GM23338 (cell line): ENCODE measurements at regions not wholly inside any gene's neighbourhood (a gene's known extent, or its start where the extent isn't known, plus 50 kb on each side); places are given as distances from the start of the nearest gene placed in this dataset.
"Not testable (repeated sequence)": the region's sequence is repeated elsewhere in the genome, so short reads cannot be mapped to it uniquely, and the experiment has no call there.

Experiments used
- ATAC-seq: fragments of 200-7000 bp; cut with Tn5 transposase; 3 replicates; pipeline ENCODE4 v1.9.1; 2020
- DNase-seq: peaks from one replicate; pipeline ENCODE4 v3.0.0-alpha.2; 2015; ENCODE audit warnings: low spot score
- H2AFZ ChIP-seq: fragments of 200-600 bp; sonication (generic); 2 replicates; pipeline ENCODE4 v1.8.0; 2016; ENCODE audit warnings: antibody characterized with exemption, mild to moderate bottlenecking, moderate library complexity
- H3F3A ChIP-seq: fragments of 200-600 bp; sonication (generic); replicated peaks from 2 replicates; pipeline ENCODE4 v1.8.0; 2017; ENCODE audit warnings: antibody characterized with exemption, mixed run types, low read depth
- H3K27ac ChIP-seq: fragments of 200-600 bp; sonication (generic); 2 replicates; pipeline ENCODE4 v1.6.1; 2016; ENCODE audit warnings: low read depth
- H3K27me3 ChIP-seq: fragments of 200-600 bp; sonication (generic); 2 replicates; pipeline ENCODE4 v1.8.0; 2016; ENCODE audit warnings: mild to moderate bottlenecking, mixed run types, moderate library complexity; ENCODE audit not compliant: insufficient read depth
- H3K36me3 ChIP-seq: fragments of 200-600 bp; sonication (generic); 2 replicates; pipeline ENCODE4 v1.8.0; 2016; ENCODE audit warnings: mild to moderate bottlenecking; ENCODE audit not compliant: insufficient read depth
- H3K4me1 ChIP-seq: fragments of 200-600 bp; sonication (generic); 2 replicates; pipeline ENCODE4 v1.8.0; 2016; ENCODE audit warnings: mild to moderate bottlenecking, moderate library complexity; ENCODE audit not compliant: insufficient read depth
- H3K4me2 ChIP-seq: fragments of 200-600 bp; sonication (generic); 2 replicates; pipeline ENCODE4 v1.7.1; 2017; ENCODE audit warnings: mixed run types
- H3K4me3 ChIP-seq: fragments of 200-600 bp; sonication (generic); 2 replicates; pipeline ENCODE4 v1.6.1; 2016; ENCODE audit warnings: mixed run types
- H3K79me2 ChIP-seq: fragments of 200-600 bp; sonication (generic); replicated peaks from 2 replicates; pipeline ENCODE4 v1.8.0; 2017; ENCODE audit warnings: mild to moderate bottlenecking; ENCODE audit not compliant: insufficient read depth
- H3K9me2 ChIP-seq: fragments of 200-600 bp; sonication (generic); 2 replicates; pipeline ENCODE4 v1.8.0; 2017; ENCODE audit not compliant: insufficient read depth
- H4K20me1 ChIP-seq: fragments of 200-600 bp; sonication (generic); replicated peaks from 2 replicates; pipeline ENCODE4 v1.8.0; 2017; ENCODE audit warnings: mild to moderate bottlenecking; ENCODE audit not compliant: insufficient read depth
- H3K27ac Mint-ChIP-seq: 2 replicates; pipeline ENCODE4 v1.8.0; 2020; ENCODE audit warnings: inconsistent platforms, mild to moderate bottlenecking, moderate library complexity, mixed read lengths
- H3K27me3 Mint-ChIP-seq: 3 replicates; pipeline ENCODE4 v1.8.0; 2022; ENCODE audit warnings: low read depth, mild to moderate bottlenecking, moderate library complexity, mixed read lengths, inconsistent platforms; ENCODE audit not compliant: insufficient read depth, poor library complexity
- H3K36me3 Mint-ChIP-seq: 3 replicates; pipeline ENCODE4 v1.8.0; 2021; ENCODE audit warnings: low read depth, mild to moderate bottlenecking, inconsistent platforms, moderate library complexity, mixed read lengths
- H3K4me1 Mint-ChIP-seq: 3 replicates; pipeline ENCODE4 v1.8.0; 2020; ENCODE audit warnings: mild to moderate bottlenecking, inconsistent platforms, mixed read lengths
- H3K4me3 Mint-ChIP-seq: 3 replicates; pipeline ENCODE4 v1.8.0; 2021; ENCODE audit warnings: moderate library complexity, mild to moderate bottlenecking, inconsistent platforms, mixed read lengths
- H3K9me3 Mint-ChIP-seq: 3 replicates; pipeline ENCODE4 v1.8.0; 2020; ENCODE audit warnings: moderate library complexity, mild to moderate bottlenecking, inconsistent platforms, mixed read lengths
- CREB1 ChIP-seq: fragments of 250-450 bp; sonication (Bioruptor Pico); IDR thresholded peaks from 2 replicates; pipeline ENCODE4 v1.5.0; 2020; ENCODE audit warnings: low read depth, mild to moderate bottlenecking, moderate library complexity
- EZH2 ChIP-seq: fragments of 200-600 bp; sonication (generic); IDR thresholded peaks from one replicate; pipeline ENCODE4 v1.8.0; 2017; ENCODE audit warnings: antibody characterized with exemption, mild to moderate bottlenecking, low read depth; ENCODE audit not compliant: unreplicated experiment
- JUNB ChIP-seq: IDR thresholded peaks from one replicate; pipeline ENCODE4 v1.6.1; 2016; ENCODE audit warnings: antibody characterized with exemption; ENCODE audit not compliant: unreplicated experiment
- POLR2AphosphoS5 ChIP-seq: IDR thresholded peaks from 2 replicates; pipeline ENCODE4 v1.6.1; 2016; ENCODE audit warnings: antibody characterized with exemption, low read depth
- STAT1 ChIP-seq: IDR thresholded peaks from one replicate; pipeline ENCODE4 v1.6.1; 2016; ENCODE audit warnings: antibody characterized with exemption; ENCODE audit not compliant: unreplicated experiment
- ZNF114 ChIP-seq: fragments of 250-450 bp; sonication (Bioruptor Pico); IDR thresholded peaks from 2 replicates; pipeline ENCODE4 v1.5.0; 2020; ENCODE audit warnings: mild to moderate bottlenecking, moderate library complexity
- ZNF331 ChIP-seq: fragments of 250-450 bp; sonication (Bioruptor Pico); IDR thresholded peaks from 2 replicates; pipeline ENCODE4 v1.5.0; 2020; ENCODE audit warnings: low read depth, mild to moderate bottlenecking, moderate library complexity
- TF ChIP-seq, protein P1 (sequence below): IDR thresholded peaks from 2 replicates; pipeline ENCODE4 v1.6.1; 2016; ENCODE audit warnings: antibody characterized with exemption
- TF ChIP-seq, protein P2 (sequence below), 2 experiments: fragments of 200-600 bp in 1 of 2; sonication (generic) in 1 of 2; conservative IDR thresholded peaks; 2 replicates each; pipeline versions ENCODE4 v1.5.1 to v1.6.1; 2016 to 2017; ENCODE audit warnings: antibody characterized with exemption in 2 of 2, low read depth in 2 of 2, mild to moderate bottlenecking in 2 of 2, moderate library complexity in 1 of 2
- TF ChIP-seq, protein P3 (sequence below): fragments of 250-450 bp; sonication (Bioruptor Pico); IDR thresholded peaks from 2 replicates; pipeline ENCODE4 v1.5.0; 2020; ENCODE audit warnings: mild to moderate bottlenecking, moderate library complexity

DNA sequence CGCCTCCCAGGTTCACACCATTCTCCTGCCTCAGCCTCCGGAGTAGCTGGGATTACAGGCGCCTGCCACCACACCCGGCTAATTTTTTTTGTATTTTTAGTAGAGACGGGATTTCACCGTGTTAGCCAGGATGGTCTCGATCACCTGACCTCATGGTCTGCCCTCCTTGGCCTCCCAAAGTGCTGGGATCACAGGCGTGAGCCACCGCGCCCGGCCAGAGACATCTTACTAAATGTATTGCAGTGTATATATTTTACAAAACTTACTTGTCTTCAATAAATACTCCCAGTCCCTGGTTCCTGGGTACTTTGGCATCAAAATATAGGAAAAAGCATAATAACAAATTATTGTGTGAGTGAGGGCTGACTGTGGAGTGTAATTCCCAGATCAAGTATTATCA lies 1053.7 kb downstream of the OLFM4 start:
- H3K4me3 Mint-ChIP-seq, H3F3A ChIP-seq, H3K4me2 ChIP-seq, DNase-seq, H3K4me3 ChIP-seq, H3K4me1 ChIP-seq, H3K27ac Mint-ChIP-seq, H2AFZ ChIP-seq, ATAC-seq, H3K9me3 Mint-ChIP-seq, H3K4me1 Mint-ChIP-seq, H3K27me3 Mint-ChIP-seq, H4K20me1 ChIP-seq, H3K27ac ChIP-seq, H3K36me3 ChIP-seq, H3K79me2 ChIP-seq, H3K27me3 ChIP-seq, H3K36me3 Mint-ChIP-seq, H3K9me2 ChIP-seq: not testable (repeated sequence)

DNA sequence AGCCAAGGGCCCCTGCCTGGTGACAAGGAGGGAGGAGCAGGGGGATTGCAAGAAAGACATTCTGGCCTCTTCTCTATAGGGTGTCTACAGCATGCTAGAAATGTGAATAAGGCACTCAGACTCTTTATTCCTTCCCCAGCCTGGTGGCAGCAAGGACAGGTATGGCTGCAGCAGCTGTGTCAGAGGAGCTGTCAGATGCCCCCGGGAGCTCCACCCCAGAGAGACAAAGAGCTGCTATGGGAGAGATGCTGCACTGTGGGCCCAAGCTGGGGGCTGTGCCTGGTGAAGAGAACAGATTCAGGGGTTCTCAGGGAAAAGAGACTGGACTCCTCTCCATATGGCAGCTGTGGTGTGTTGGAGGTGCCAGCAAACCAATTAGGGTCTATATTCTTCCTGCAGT lies 1063.3 kb downstream of the OLFM4 start:
- Histone ChIP-seq H3K27ac (no peak overlapping the region), H3K4me3 (no peak overlapping the region), H3K4me1 (no peaks in the 10 kb centered on the region), H3K27me3 (no peaks in the 10 kb centered on the region), H4K20me1 (no peaks in the 10 kb centered on the region), H3K9me2 (no peaks in the 10 kb centered on the region), H3K4me2 (no peak overlapping the region), H2AFZ (no peak overlapping the region), H3K79me2 (no peaks in the 10 kb centered on the region), H3F3A (no peaks in the 10 kb centered on the region), H3K36me3 (no peaks in the 10 kb centered on the region)
- no peak overlapping the region for H3K4me3 Mint-ChIP-seq
- no peaks in the 10 kb centered on the region for H3K9me3 Mint-ChIP-seq
- no peaks in the 10 kb centered on the region for H3K36me3 Mint-ChIP-seq
- ATAC-seq: no peak
- no peak for TF ChIP-seq JUNB
- TF ChIP-seq, protein P1, sequence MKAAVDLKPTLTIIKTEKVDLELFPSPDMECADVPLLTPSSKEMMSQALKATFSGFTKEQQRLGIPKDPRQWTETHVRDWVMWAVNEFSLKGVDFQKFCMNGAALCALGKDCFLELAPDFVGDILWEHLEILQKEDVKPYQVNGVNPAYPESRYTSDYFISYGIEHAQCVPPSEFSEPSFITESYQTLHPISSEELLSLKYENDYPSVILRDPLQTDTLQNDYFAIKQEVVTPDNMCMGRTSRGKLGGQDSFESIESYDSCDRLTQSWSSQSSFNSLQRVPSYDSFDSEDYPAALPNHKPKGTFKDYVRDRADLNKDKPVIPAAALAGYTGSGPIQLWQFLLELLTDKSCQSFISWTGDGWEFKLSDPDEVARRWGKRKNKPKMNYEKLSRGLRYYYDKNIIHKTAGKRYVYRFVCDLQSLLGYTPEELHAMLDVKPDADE: no peak
- no peak for TF ChIP-seq ZNF114 (CRISPR knock-in tag)
- no peak for TF ChIP-seq ZNF331 (CRISPR knock-in tag)
- TF ChIP-seq STAT1: no peak
- TF ChIP-seq EZH2: no peak
- no peak for TF ChIP-seq CREB1 (CRISPR knock-in tag)
- TF ChIP-seq POLR2AphosphoS5: no peak
- TF ChIP-seq, protein P2, sequence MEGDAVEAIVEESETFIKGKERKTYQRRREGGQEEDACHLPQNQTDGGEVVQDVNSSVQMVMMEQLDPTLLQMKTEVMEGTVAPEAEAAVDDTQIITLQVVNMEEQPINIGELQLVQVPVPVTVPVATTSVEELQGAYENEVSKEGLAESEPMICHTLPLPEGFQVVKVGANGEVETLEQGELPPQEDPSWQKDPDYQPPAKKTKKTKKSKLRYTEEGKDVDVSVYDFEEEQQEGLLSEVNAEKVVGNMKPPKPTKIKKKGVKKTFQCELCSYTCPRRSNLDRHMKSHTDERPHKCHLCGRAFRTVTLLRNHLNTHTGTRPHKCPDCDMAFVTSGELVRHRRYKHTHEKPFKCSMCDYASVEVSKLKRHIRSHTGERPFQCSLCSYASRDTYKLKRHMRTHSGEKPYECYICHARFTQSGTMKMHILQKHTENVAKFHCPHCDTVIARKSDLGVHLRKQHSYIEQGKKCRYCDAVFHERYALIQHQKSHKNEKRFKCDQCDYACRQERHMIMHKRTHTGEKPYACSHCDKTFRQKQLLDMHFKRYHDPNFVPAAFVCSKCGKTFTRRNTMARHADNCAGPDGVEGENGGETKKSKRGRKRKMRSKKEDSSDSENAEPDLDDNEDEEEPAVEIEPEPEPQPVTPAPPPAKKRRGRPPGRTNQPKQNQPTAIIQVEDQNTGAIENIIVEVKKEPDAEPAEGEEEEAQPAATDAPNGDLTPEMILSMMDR (conservative IDR thresholded peaks at IDR 0.05; ENCODE audit: low read depth in 2 of 2): no peak
- TF ChIP-seq, protein P3, sequence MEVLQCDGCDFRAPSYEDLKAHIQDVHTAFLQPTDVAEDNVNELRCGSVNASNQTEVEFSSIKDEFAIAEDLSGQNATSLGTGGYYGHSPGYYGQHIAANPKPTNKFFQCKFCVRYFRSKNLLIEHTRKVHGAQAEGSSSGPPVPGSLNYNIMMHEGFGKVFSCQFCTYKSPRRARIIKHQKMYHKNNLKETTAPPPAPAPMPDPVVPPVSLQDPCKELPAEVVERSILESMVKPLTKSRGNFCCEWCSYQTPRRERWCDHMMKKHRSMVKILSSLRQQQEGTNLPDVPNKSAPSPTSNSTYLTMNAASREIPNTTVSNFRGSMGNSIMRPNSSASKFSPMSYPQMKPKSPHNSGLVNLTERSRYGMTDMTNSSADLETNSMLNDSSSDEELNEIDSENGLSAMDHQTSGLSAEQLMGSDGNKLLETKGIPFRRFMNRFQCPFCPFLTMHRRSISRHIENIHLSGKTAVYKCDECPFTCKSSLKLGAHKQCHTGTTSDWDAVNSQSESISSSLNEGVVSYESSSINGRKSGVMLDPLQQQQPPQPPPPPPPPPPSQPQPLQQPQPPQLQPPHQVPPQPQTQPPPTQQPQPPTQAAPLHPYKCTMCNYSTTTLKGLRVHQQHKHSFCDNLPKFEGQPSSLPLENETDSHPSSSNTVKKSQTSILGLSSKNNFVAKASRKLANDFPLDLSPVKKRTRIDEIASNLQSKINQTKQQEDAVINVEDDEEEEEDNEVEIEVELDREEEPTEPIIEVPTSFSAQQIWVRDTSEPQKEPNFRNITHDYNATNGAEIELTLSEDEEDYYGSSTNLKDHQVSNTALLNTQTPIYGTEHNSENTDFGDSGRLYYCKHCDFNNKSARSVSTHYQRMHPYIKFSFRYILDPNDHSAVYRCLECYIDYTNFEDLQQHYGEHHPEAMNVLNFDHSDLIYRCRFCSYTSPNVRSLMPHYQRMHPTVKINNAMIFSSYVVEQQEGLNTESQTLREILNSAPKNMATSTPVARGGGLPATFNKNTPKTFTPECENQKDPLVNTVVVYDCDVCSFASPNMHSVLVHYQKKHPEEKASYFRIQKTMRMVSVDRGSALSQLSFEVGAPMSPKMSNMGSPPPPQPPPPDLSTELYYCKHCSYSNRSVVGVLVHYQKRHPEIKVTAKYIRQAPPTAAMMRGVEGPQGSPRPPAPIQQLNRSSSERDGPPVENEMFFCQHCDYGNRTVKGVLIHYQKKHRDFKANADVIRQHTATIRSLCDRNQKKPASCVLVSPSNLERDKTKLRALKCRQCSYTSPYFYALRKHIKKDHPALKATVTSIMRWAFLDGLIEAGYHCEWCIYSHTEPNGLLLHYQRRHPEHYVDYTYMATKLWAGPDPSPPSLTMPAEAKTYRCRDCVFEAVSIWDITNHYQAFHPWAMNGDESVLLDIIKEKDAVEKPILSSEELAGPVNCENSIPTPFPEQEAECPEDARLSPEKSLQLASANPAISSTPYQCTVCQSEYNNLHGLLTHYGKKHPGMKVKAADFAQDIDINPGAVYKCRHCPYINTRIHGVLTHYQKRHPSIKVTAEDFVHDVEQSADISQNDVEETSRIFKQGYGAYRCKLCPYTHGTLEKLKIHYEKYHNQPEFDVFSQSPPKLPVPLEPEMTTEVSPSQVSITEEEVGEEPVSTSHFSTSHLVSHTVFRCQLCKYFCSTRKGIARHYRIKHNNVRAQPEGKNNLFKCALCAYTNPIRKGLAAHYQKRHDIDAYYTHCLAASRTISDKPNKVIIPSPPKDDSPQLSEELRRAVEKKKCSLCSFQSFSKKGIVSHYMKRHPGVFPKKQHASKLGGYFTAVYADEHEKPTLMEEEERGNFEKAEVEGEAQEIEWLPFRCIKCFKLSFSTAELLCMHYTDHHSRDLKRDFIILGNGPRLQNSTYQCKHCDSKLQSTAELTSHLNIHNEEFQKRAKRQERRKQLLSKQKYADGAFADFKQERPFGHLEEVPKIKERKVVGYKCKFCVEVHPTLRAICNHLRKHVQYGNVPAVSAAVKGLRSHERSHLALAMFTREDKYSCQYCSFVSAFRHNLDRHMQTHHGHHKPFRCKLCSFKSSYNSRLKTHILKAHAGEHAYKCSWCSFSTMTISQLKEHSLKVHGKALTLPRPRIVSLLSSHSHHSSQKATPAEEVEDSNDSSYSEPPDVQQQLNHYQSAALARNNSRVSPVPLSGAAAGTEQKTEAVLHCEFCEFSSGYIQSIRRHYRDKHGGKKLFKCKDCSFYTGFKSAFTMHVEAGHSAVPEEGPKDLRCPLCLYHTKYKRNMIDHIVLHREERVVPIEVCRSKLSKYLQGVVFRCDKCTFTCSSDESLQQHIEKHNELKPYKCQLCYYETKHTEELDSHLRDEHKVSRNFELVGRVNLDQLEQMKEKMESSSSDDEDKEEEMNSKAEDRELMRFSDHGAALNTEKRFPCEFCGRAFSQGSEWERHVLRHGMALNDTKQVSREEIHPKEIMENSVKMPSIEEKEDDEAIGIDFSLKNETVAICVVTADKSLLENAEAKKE (CRISPR knock-in tag): no peak
- no peak for DNase-seq
- no peaks in the 10 kb centered on the region for H3K27me3 Mint-ChIP-seq
- H3K27ac Mint-ChIP-seq: no peak overlapping the region
- no peaks in the 10 kb centered on the region; the same call in 2 of the 3 replicates for H3K4me1 Mint-ChIP-seq
